GM18909 (cell line): ENCODE measurements at regions not wholly inside any gene's neighbourhood (a gene's known extent, or its start where the extent isn't known, plus 50 kb on each side); places are given as distances from the start of the nearest gene placed in this dataset.
A peak's percentile ranks its signal among the peaks of the same experiment; 100 is the strongest.
"Not testable (repeated sequence)": the region's sequence is repeated elsewhere in the genome, so short reads cannot be mapped to it uniquely, and the experiment has no call there.

Experiments
- ATAC-seq: cut with Tn5 transposase; IDR thresholded peaks from one replicate; pipeline ENCODE4 v1.9.1; 2021; ENCODE audit warnings: mild to moderate bottlenecking; ENCODE audit not compliant: unreplicated experiment, poor library complexity

DNA sequence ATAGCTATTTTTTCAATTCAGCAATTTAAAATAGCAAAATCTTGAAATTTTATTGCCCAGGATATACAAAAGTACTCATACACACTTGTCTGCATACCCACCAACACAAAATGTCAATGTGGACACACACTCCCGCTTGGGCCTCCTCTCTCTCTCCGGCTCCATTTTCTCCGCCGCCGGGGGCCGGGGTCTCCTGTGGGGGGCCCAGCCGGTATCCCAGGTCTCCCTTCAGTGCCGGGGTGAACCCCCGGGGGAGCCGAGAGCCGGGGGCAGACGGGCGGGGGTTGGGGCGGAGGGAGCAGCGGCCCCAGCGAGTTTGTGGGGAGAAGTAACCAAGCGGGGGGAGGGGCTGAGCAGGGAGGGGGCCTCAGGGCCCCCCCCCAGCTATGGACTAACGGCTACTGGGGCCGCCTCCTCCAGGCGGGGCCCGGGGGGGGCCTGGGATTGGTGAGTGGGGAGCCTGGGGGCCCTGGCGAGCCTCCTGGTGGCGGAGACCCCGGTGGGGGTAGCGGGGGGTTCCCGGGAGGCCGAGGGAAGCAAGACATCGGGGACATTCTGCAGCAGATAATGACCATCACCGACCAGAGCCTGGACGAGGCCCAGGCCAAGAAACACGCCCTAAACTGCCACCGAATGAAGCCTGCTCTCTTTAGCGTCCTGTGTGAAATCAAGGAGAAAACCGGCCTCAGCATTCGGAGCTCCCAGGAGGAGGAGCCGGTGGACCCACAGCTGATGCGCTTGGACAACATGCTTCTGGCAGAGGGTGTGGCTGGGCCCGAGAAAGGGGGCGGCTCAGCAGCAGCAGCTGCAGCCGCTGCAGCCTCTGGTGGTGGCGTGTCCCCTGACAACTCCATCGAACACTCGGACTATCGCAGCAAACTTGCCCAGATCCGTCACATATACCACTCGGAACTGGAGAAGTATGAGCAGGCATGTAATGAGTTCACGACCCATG, 56.6 kb downstream of the CHST2 start:
- ATAC-seq = not testable (repeated sequence)

DNA sequence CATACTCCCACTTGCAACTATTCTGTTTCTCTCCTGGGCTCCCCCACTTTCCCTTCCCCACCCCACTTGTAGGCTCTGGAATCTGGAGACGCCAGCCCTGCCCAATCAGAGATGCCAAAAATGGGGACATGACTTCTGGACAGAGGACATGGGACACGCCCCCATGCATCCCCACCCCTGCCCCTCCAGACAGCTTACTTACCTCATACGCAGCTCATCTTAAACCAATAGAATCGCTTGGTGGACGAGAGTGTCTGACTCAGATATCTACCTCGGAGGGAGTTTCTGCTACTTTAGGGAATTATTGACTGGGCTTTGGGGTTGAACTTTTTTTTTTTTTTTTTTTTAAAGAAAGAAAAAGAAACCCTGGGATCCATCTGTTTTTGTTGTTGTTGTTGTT, 58.4 kb downstream of the CHST2 start:
- peak; percentile 87 for ATAC-seq

DNA sequence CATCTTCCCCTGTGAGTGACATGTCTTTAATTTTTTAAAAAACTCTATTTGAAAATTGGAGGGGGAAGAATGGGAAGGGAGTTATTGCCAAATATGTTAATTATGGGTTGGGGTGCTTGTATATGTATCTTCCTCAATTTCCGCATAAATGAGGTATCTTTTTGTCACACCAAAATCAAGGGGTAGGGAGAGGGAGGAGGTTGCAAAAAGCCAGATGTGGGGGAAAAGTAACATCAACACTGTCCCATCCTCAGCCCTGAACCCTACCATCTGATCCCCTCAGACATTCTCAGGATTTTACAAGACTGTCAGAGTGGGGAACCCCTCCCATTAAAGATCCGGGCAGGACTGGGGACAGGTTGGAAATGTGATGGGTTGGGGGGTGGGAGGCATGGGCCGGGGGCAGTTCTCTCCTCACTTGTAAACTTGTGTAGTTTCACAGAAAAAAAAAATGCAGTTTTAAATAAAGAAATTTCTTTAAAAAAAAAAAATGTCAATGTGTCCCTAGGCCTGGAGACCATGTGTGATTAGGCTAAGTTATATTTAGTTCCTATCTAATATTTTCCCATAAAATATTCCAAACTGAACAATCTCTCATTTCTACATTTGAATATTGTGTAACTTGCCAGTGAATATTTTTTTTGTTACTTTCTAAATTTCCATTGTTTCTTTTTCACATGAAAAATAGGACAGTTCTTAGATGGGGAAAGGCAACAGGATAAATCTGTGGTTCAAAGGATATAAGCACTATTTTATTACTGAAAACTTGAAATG, 59.4 kb downstream of the CHST2 start:
- ATAC-seq = not testable (repeated sequence)

DNA sequence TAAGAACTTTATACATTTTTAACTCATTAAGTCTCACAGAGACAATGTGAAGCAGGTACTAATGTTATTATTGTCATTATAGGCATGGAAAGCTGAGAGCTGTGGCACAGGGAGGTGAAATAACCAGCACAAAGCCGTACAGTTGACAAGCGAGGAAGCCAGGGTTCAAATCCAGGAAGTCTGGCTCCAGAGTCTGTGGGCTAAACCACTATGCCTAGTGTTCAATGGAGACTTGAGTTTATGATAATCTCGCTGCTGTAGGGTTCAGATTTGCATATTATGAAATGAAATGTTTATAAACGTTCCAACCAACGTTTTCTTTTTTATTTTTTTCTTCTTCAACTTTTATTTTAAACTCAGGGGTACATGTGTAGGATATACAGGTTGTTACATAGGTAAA, 60.0 kb downstream of the CHST2 start:
- no peak for ATAC-seq

DNA sequence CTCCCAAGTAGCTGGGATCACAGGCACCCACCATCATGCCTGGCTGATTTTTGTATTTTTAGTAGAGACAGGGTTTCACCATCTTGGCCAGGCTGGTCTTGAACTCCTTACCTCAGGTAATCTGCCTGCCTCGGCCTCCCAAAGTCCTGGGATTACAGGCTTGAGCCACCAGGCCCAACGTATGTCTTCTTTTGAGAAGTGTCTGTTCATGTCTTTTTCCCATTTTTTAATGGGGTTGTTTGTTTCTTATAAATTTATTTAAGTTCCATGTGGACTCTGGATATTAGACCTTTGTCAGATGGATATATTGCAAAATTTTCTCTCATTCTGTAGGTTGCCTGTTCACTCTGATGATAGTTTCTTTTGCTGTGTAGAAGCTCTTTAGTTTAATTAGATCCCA, 61.3 kb downstream of the CHST2 start:
- not testable (repeated sequence) for ATAC-seq

DNA sequence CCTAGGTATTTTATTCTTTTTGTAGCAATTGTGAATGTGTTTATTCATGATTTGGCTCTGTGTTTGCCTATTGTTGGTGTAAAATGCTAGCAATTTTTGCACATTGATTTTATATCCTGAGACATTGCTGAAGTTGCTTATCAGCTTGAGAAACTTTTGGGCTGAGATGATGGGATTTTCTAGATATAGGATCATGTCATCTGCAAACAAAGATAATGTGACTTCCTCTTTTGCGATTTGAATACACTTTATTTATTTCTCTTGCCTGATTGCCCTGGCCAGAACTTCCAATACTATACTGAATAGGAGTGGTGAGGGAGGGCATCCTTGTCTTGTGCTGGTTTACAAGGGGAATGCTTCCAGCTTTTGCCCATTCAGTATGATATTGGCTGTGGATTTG, 62.4 kb downstream of the CHST2 start:
- ATAC-seq = not testable (repeated sequence)

DNA sequence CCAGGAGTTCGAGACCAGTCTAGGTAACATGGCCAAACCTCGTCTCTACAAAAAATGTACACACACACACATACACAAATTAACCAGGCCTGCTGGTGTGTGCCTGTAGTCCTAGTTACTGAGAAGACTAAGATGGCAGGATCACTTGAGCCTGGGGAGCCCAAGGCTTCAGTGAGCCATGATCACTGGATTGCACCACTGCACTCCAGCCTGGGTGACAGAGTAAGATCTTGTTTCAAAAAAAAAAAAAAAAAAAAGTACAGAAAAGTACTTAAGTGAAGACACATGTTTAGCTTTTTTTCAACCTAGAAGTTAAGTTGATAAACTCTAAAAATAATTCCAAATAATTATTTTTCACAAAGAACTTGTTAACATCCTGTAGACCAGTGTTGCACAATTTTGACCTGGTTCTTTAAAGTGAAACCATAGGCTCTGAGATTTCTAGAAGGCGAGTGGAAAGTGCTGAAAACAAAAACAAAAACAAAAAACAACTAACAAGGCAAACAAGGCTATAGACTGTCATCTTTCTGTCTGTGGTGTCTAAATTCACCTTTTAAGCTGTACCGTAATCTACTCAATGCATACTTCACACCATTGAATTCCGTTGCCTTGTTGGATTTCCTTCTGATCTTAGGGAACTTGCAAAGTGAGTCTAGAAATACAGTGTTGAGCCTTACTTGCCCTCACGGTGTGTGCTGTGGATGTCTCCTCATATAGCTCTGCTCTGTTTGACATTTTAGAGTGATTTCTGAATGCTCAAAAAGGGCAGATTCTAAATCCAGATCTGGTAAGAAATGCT, 63.5 kb downstream of the CHST2 start:
- no peak for ATAC-seq

DNA sequence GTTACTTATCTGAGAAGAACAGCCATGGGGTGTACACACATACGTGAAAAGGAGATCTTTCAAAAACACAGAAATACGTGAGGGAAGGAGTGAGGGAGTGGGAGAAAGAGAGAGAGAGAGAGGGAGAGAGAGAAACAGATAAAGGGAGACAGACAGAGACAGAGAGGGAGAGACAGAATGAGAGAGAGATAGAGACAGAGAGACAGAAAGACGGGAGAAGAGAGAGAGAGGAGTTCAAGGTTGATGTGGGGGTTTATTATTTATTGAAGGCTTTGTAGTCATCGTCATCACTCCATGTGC, 64.0 kb downstream of the CHST2 start:
- no peak for ATAC-seq

DNA sequence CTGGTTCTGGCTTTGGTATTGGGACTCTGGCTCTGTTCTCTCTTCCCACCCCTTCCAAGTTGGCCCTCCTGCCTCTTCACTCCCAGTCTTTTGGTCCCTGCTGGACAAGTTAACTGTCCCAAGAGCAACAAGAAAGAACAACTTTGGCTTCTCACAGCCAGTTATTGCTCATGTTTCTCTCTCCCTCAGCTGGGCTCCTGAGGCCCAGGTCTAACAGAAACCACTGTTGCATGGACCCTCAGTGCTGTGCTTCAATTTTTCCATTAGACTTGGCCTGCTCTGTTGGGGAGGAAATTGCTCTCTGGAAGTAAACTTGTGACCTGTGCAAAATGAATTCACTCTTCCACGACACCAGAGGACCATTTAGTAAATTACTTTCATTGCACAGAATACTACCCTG, 64.5 kb downstream of the CHST2 start:
- ATAC-seq = no peak

DNA sequence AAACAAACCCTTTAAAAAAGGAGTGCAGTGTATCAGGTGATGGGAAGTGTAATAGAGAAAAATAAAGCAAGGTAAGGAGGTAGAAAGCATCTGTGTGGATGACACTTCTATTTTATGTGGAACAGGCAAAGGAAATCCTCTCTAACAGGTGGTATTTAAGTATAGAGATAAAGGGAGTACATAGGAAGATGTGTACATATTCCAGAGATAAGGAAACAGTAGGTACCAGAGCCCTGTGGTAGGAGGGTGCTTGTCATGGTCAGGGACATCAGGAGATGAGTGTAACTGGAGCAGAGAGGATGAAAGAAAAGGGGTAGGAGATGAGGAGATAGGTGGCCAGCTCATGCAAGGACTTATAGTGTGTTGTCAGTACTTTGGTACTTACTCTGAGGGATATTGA, 65.8 kb downstream of the CHST2 start:
- ATAC-seq = no peak

DNA sequence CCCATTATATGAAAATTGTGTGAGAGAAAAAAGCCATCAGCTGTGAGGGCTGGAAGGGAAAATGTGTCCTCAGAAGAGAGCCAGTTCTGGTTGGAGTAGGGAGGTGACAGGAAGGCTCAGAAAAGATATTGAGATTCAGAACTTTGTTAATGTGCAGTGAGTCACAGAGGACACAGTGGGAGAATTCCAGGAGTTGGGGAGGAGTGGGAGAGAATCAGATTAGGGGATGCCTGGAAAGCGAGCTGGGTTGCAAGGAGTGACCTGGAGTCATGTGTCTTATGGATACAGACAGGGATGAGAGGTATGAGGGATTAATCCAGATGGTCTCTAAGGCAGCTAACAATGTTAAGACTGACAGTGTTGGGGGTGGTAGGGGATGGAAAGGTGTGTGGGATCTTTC, 67.5 kb downstream of the CHST2 start:
- no peak for ATAC-seq

DNA sequence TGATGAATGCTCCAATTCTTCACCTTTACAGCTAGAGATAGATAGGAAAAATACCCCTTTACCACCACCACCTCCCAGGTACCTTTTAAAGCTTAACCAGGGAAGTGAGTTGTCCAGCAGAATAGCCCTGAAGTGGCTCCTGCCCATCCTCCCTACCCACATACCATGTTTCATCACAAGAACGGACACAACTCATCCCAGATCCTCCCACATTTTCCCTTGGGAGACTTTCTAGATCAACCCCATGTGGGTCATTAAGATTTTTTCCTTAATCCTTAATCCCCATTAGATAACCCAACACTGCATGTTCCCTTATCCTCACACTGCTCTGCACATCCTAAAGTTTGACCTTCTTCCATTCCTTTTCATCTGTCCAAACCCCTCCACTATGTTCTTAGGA, 69.3 kb downstream of the CHST2 start:
- no peak for ATAC-seq

DNA sequence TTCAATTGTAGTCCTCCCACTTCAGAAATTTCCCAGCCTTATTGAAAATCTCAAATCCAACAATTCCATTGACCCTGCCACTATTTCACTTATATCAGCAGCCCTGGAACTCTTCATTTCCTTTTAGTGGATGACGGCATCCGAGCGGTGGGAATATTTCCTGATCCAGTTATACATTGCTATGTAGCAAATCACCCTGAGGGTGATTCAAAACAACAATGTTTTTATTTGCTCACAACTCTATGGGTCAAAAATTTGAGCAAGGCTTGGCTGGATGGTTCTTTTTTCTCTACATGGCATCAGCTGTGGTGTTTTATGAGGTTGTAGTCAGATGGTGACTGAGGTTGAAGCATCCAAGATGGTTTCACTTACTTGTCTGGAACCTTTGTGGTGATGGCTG, 70.5 kb downstream of the CHST2 start:
- ATAC-seq = no peak

DNA sequence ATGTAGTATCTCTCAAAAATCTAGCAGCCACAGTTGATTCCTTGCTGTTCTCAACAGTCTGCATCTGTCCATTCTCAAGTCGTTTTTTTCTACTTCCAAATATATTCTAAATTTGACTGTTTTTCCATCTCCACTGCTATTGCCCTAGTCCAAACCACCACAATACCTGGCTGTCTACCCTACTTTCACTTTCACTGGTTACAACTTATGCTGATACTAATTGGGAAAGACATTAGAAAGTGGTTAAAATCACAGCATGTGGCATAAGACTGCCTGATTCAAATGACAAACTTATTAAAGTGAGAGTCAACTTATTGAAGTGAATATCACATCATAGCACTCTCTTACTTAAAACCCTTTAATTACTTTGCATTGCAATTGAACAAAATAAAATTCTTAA, 72.6 kb downstream of the CHST2 start:
- ATAC-seq = no peak

DNA sequence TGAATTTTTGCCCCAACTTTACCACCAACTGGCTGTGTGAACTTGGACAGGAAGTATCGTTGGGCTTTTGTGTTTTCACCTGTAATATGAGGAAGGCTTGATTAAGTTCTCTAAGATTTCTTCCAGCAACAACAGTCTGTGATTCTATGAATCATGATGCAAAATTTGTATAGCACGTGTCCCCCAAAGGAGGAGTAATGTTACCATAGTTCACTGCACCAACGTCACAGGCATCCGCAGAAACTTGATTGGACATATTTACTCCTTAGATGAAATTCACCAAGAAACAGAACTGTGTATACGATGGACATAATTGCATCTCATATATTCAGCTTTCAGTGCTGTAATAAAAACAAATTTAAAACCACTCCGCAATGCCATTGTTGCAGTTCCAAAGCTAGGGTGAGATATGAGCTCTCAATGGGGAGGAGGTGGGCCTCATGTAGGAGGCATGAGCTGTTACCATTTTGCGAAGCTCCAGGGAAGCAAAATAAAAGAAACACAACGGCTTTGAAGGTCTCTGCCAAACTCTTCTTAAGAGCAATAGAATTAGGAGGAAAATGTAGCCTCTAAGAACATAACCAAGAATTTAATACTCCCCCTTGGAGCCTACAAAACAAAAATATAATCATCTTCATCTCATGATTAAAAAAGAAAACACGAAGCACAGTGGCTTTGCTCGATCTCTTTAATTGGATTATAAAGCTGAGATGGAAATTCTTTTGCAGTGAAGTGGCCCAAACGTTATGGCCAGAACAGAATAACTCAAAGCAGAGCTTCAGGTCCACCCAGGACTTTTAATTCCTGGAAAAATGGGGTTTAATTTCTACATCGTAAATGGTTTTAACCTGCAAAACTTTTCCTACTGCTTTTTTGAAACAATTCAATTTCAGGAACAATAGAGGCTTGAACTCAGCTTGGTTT, 80.7 kb downstream of the CHST2 start:
- ATAC-seq = no peak

DNA sequence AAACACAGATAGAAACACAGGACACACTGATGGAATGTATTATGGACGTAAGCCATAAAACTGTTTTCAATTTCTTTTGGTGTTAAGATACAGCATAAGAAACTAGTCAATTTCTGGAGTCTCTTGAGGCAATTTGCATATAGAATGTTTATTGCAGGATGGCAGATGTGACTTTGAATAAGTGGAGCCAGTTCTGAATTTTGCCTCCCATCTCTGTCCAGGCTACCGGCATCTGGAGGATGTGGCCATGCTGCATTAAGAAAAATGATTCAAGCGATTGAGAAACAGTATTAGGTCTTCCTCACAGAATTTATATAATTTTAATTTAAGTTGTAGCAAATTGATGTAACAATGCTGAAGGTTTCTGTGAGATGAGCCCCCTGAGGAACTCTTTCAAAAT, 81.5 kb downstream of the CHST2 start:
- ATAC-seq = no peak

DNA sequence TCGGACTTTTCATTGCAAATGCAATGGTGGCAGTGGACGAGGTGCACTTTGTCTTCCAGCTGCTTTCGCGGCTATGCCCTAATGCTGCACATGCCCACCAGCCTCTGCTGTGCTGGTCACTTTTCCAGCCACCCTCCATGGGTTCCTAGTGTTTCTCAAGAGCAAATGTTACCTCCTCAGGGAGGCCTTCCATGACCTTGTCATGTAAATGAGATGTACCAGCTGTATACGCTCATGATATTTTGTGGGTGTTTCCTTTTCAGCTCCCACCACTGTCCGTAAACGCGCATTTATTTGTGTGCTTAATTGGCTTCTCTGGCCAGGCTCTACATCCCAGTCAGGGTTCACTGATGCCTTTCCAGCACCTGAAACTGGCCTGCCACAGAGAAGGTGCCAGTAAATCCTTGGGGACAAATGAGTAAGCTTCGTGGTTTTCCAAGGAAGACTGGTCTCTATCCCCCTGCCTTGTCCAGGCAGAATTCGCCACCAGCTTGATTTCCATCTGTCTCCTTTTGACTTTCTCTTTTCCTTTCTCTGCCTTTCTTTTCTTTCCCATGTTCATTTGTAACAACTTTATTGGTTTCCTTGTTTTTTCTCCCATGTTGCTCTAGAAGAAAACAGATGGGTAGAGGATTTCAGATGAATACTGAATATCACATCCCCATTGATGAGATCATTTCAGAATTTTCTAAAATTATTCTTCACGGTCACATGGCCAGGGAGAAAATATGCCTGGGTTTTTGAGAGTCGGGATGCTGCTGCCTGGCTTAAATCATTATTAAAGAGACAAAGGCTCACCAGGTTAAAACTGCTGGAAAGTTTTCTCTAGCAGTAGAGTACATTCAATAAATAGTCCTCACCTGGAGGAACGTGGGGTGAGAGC, 82.5 kb downstream of the CHST2 start:
- no peak for ATAC-seq

DNA sequence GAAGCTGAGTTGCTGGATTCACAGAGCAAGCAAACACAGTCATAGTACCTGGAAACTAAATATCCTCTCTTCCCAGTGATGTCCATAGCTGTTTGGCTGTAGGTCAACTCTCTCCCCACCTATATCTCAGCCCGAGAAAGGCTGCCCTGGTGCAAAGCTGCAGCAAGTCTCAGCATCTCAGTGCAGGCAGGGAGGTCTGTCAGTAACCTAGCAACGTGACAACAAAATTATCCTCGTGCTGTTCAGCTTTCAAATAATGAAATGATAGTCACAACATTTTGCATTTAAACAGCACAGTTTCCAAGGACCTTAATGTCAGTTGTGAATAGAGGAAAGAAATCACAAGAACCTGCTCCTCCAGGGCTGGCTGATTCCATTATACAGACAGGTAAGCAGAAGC, 83.6 kb downstream of the CHST2 start:
- ATAC-seq = no peak

DNA sequence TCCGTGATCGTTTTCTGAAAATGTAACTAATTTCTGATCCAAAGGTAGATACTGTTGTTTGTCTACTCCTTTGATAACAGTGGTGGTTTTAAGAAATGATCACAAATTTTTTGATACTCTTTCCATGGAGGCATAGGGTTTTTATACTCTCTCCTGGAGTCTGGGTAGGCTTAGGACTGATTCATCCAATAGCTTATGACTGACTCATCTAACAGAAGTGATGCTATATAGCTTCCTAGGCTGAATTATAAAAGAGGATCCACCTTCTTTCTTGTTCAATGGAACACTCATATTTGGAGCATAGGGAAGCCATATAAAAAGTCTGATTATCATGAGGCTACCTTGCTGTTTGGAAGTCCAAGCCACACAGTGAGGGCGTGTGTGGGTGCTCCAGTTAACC, 84.3 kb downstream of the CHST2 start:
- ATAC-seq = no peak
